K562 (cell line): ENCODE measurements at regions not wholly inside any gene's neighbourhood (a gene's known extent, or its start where the extent isn't known, plus 50 kb on each side); places are given as distances from the start of the nearest gene placed in this dataset.

Experiments
- ATAC-seq: fragments of 200-7000 bp; cut with Tn5 transposase; 3 replicates; pipeline ENCODE4 v1.9.1; 2020; ENCODE audit warnings: moderate library complexity
- BruUV-seq: library from RNA; stranded (reverse); fragments of 400-500 nt; replicated peaks from 2 replicates; lab custom pipeline; 2021; lab: Mats Ljungman, UMichigan
- CTCF ChIA-PET: fragments of 300-600 bp; formaldehyde crosslinking; extraction: SDS; loops from one replicate; lab custom pipeline; 2021; ENCODE audit warnings: low intra/inter-chr PET ratio; lab: Yijun Ruan, JAX
- POLR2A ChIA-PET: fragments of 300-600, 350-650 bp; sonication (Branson Sonifier 250); formaldehyde crosslinking; extraction: SDS; loops from one replicate; lab custom pipeline; 2021; ENCODE audit warnings: antibody characterized with exemption, inconsistent platforms; lab: Yijun Ruan, JAX
- DNase-seq, 4 experiments: peaks; one replicate each; pipeline versions ENCODE4 v3.0.0 to v3.0.0-alpha.2; 2011 to 2018; ENCODE audit warnings: low spot score in 3 of 4, mixed read lengths in 3 of 4; ENCODE audit errors: extremely low read depth in 1 of 4
- FAIRE-seq: peaks from 2 replicates; lab custom pipeline; 2011; peaks lifted over from hg19 to GRCh38; lab: Jason Lieb, UNC
- H2AFZ ChIP-seq: 2 replicates; pipeline ENCODE4 v1.6.0; 2011; ENCODE audit warnings: low read depth, low read length, control low read depth, inconsistent platforms
- H3K27ac ChIP-seq: fragments of 200-600 bp; 3 replicates; pipeline ENCODE4 v1.8.0; 2011; ENCODE audit warnings: low read depth, mild to moderate bottlenecking, control low read depth, inconsistent platforms, low read length, moderate library complexity, mixed read lengths; ENCODE audit errors: extremely low read depth
- H3K27me3 ChIP-seq, 2 experiments: fragments of 300-600 bp in 1 of 2; 2 replicates in 1 of 2; 3 replicates in 1 of 2; pipeline versions ENCODE4 v1.6.0 to v1.8.0; 2011; ENCODE audit warnings: inconsistent platforms in 2 of 2, low read length in 2 of 2, mild to moderate bottlenecking in 1 of 2, mixed read lengths in 1 of 2, moderate library complexity in 1 of 2; ENCODE audit not compliant: control insufficient read depth in 2 of 2, insufficient read depth in 2 of 2
- H3K36me3 ChIP-seq: fragments of 300-600 bp; 3 replicates; pipeline ENCODE4 v1.8.0; 2011; ENCODE audit warnings: mild to moderate bottlenecking, low read length, inconsistent platforms; ENCODE audit not compliant: control insufficient read depth, insufficient read depth
- H3K4me1 ChIP-seq, 2 experiments: fragments of 200-600 bp in 1 of 2; replicated peaks in 1 of 2; 2 replicates in 1 of 2; 3 replicates in 1 of 2; pipeline versions ENCODE4 v1.5.1 to v1.8.0; 2011; ENCODE audit warnings: inconsistent platforms in 2 of 2, low read length in 2 of 2, mild to moderate bottlenecking in 1 of 2, mixed read lengths in 1 of 2, moderate library complexity in 1 of 2; ENCODE audit not compliant: control insufficient read depth in 2 of 2, insufficient read depth in 2 of 2
- H3K4me2 ChIP-seq: 2 replicates; pipeline ENCODE4 v1.6.1; 2011; ENCODE audit warnings: low read length, control low read depth, inconsistent platforms, mixed read lengths; ENCODE audit not compliant: insufficient read depth
- H3K4me3 ChIP-seq: fragments of 200-600 bp; sonication (generic), shearing (Covaris generic); 2 replicates; pipeline ENCODE4 v1.5.1; 2016; ENCODE audit warnings: control low read depth, inconsistent platforms
- H3K79me2 ChIP-seq: fragments of 200-600 bp; 3 replicates; pipeline ENCODE4 v1.8.0; 2011; ENCODE audit warnings: low read length, inconsistent platforms; ENCODE audit not compliant: control insufficient read depth, insufficient read depth
- H3K9ac ChIP-seq, 2 experiments: 2 replicates each; pipeline versions ENCODE4 v1.6.0 to v1.6.1; 2011; ENCODE audit warnings: low read depth in 2 of 2, low read length in 2 of 2, control low read depth in 1 of 2, inconsistent platforms in 1 of 2, mild to moderate bottlenecking in 1 of 2, mixed read lengths in 1 of 2; ENCODE audit not compliant: insufficient read depth in 1 of 2
- H3K9me1 ChIP-seq: one replicate; pipeline ENCODE4 v1.6.0; 2011; ENCODE audit warnings: inconsistent platforms, mild to moderate bottlenecking, low read length, moderate library complexity; ENCODE audit not compliant: control insufficient read depth, insufficient read depth
- H3K9me3 ChIP-seq: replicated peaks from 2 replicates; pipeline ENCODE4 v1.5.1; 2011; ENCODE audit warnings: low read depth, low read length, inconsistent platforms; ENCODE audit not compliant: control insufficient read depth, insufficient read depth
- H4K20me1 ChIP-seq: replicated peaks from 2 replicates; pipeline ENCODE4 v1.6.1; 2011; ENCODE audit warnings: low read length, inconsistent platforms, mixed read lengths; ENCODE audit not compliant: control insufficient read depth, insufficient read depth
- CEBPG ChIP-seq, 3 experiments: fragments of 200-800 bp in 1 of 3; sonication (Bioruptor generic) in 1 of 3; sonication (generic) in 1 of 3; formaldehyde crosslinking in 1 of 3; IDR thresholded peaks in 2 of 3; conservative IDR thresholded peaks in 1 of 3; 2 replicates each; pipeline versions ENCODE4 v1.6.1 to v1.8.0; 2016 to 2022; ENCODE audit warnings: missing compliant biosample characterization in 2 of 3, missing genetic modification characterization in 2 of 3, mild to moderate bottlenecking in 1 of 3, missing genetic modification reagents in 1 of 3
- HLTF ChIP-seq: fragments of 450-650 bp; IDR thresholded peaks from 2 replicates; pipeline ENCODE4 v1.6.1; 2016
- RBM25 ChIP-seq: fragments of 200-400 bp; formaldehyde crosslinking; IDR thresholded peaks from 2 replicates; pipeline ENCODE4 v1.6.1; 2018; ENCODE audit warnings: low read length, low read depth, moderate library complexity; ENCODE audit not compliant: severe bottlenecking
- WGBS: fragments of 100-300 bp; shearing (Covaris generic); methylation state at CpG from one replicate; pipeline ENCODE4 v1.1.6; 2016; ENCODE audit warnings: low coverage, mixed read lengths; ENCODE audit not compliant: insufficient coverage; ENCODE audit errors: missing lambda C conversion rate; 5-methylcytosine and 5-hydroxymethylcytosine counted together
- in situ Hi-C: fragments of 300-500 bp; cut with MboI; formaldehyde crosslinking; loops from 4 replicates; pipeline ENCODE4 v1.15.0; 2018; ENCODE audit warnings: inconsistent platforms, mixed read lengths
- intact Hi-C: fragments of 100-400 bp; cut with micrococcal nuclease; formaldehyde crosslinking; loops from 2 replicates; pipeline ENCODE4 v1.14.2; 2022
- TF ChIP-seq, protein P1 (sequence below): fragments of 250-450 bp; sonication (Bioruptor Pico); IDR thresholded peaks from 2 replicates; pipeline ENCODE4 v1.8.0; 2021; ENCODE audit warnings: moderate library complexity, mild to moderate bottlenecking, inconsistent platforms
- TF ChIP-seq, protein P2 (sequence below): fragments of 450-650 bp; formaldehyde crosslinking; IDR thresholded peaks from 2 replicates; pipeline ENCODE4 v1.4.0; 2020; ENCODE audit warnings: mild to moderate bottlenecking

DNA sequence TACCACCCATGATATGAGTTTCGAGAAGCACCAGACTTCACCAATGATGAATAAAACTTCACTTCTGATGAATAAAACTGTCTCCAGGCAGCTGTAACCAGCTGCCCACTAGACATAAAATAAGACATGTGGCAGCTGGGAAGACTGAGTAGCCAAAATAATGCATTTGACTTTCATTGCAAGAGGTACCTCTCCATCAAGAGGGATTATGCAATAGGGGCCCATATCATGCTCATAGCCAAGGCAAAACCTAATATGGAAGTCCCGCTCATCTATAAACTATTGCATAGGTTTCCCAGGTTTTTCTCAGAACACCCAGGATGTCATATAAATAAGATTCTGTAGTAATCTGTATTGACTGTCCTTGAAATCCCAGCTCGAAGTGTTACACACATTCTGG, 155.5 kb downstream of the SIM1 start:
- ATAC-seq (no peak), DNase-seq (no peak), FAIRE-seq (no peak)
- no peaks in the 10 kb centered on the region for H3K9me3 ChIP-seq
- no peak overlapping the region for H2AFZ ChIP-seq
- no peaks in the 10 kb centered on the region for H3K36me3 ChIP-seq
- H3K79me2 ChIP-seq = no peaks in the 10 kb centered on the region
- no peak for TF ChIP-seq CEBPG (CRISPR knock-in tag; IDR thresholded peaks at IDR 0.05)
- 0 out of 4 replicates have a peak, but pooled peaks of 1 of the 2 experiments have one; percentile 15 for TF ChIP-seq CEBPG (tag; conservative IDR thresholded peaks at IDR 0.05 in 1 of 2, IDR thresholded peaks at IDR 0.05 in 1 of 2)
- no peak for TF ChIP-seq RBM25
- TF ChIP-seq, protein P1, sequence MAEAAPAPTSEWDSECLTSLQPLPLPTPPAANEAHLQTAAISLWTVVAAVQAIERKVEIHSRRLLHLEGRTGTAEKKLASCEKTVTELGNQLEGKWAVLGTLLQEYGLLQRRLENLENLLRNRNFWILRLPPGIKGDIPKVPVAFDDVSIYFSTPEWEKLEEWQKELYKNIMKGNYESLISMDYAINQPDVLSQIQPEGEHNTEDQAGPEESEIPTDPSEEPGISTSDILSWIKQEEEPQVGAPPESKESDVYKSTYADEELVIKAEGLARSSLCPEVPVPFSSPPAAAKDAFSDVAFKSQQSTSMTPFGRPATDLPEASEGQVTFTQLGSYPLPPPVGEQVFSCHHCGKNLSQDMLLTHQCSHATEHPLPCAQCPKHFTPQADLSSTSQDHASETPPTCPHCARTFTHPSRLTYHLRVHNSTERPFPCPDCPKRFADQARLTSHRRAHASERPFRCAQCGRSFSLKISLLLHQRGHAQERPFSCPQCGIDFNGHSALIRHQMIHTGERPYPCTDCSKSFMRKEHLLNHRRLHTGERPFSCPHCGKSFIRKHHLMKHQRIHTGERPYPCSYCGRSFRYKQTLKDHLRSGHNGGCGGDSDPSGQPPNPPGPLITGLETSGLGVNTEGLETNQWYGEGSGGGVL (CRISPR knock-in tag) = no peak
- TF ChIP-seq HLTF = no peak
- TF ChIP-seq, protein P2, sequence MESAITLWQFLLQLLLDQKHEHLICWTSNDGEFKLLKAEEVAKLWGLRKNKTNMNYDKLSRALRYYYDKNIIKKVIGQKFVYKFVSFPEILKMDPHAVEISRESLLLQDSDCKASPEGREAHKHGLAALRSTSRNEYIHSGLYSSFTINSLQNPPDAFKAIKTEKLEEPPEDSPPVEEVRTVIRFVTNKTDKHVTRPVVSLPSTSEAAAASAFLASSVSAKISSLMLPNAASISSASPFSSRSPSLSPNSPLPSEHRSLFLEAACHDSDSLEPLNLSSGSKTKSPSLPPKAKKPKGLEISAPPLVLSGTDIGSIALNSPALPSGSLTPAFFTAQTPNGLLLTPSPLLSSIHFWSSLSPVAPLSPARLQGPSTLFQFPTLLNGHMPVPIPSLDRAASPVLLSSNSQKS = no peak
- H3K27me3 ChIP-seq = peaks cover 0 to 6% of the 10 kb centered on the region in 2 experiments; a peak in 2 of 5 replicates
- no peaks in the 10 kb centered on the region for H3K9me1 ChIP-seq
- H3K4me1 ChIP-seq = no peaks in the 10 kb centered on the region
- 2% methylated on average over 3 of the region's 3 CpGs for WGBS
- H3K27ac ChIP-seq = no peak overlapping the region
- H3K9ac ChIP-seq = no peak overlapping the region
- H3K4me3 ChIP-seq = no peak overlapping the region
- BruUV-seq = no TSS peak
- no peak overlapping the region for H3K4me2 ChIP-seq
- CTCF ChIA-PET = no interaction called here
- POLR2A ChIA-PET = no interaction called here
- intact Hi-C loops (no loop called here), in situ Hi-C loops (no loop called here)
- no peaks in the 10 kb centered on the region for H4K20me1 ChIP-seq
